Duodenal mucosa (tissue), 2 donors: ENCODE measurements at regions not wholly inside any gene's neighbourhood (a gene's known extent, or its start where the extent isn't known, plus 50 kb on each side); places are given as distances from the start of the nearest gene placed in this dataset.

ENCODE experiments used
- H3K27ac ChIP-seq: one replicate; pipeline ENCODE4 v1.7.0; 2013; ENCODE audit warnings: low read depth, low read length
- H3K27me3 ChIP-seq, 2 donors: one replicate each; pipeline ENCODE4 v1.7.0; 2013; ENCODE audit warnings: low read length in 2 of 2, control low read depth in 1 of 2; ENCODE audit not compliant: insufficient read depth in 2 of 2, control insufficient read depth in 1 of 2
- H3K36me3 ChIP-seq, 2 donors: one replicate each; pipeline ENCODE4 v1.7.0; 2013; ENCODE audit warnings: low read length in 2 of 2, control low read depth in 1 of 2; ENCODE audit not compliant: insufficient read depth in 2 of 2, control insufficient read depth in 1 of 2
- H3K4me1 ChIP-seq, 2 donors: one replicate each; pipeline ENCODE4 v1.7.0; 2013; ENCODE audit warnings: low read length in 2 of 2, control low read depth in 1 of 2; ENCODE audit not compliant: insufficient read depth in 2 of 2, control insufficient read depth in 1 of 2
- H3K4me3 ChIP-seq, 2 donors: one replicate each; pipeline ENCODE4 v1.7.0; 2013; ENCODE audit warnings: low read length in 2 of 2, low read depth in 1 of 2
- H3K9ac ChIP-seq, 2 donors: one replicate each; pipeline ENCODE4 v1.7.0; 2013; ENCODE audit warnings: low read length in 2 of 2, low read depth in 1 of 2
- H3K9me3 ChIP-seq, 2 donors: one replicate each; pipeline ENCODE4 v1.7.0; 2013; ENCODE audit warnings: low read length in 2 of 2, control low read depth in 1 of 2; ENCODE audit not compliant: control insufficient read depth in 1 of 2

- Histone ChIP-seq H3K4me3 (peak overlapping the region; percentile 8 to 9), H3K9ac (no peak overlapping the region), H3K27ac (no peak overlapping the region), H3K27me3 (no peaks in the 10 kb centered on the region), H3K9me3 (no peaks in the 10 kb centered on the region), H3K36me3 (no peaks in the 10 kb centered on the region), H3K4me1 (peaks cover 0 to 14% of the 10 kb centered on the region in 2 donors)
Measured at GRCh38 chr6:45714741-45715507, 300.7 kb downstream of the CLIC5 start.

- Histone ChIP-seq H3K4me3 (peak overlapping the region; percentile 8 to 9), H3K36me3 (no peaks in the 10 kb centered on the region), H3K4me1 (peaks cover 0 to 14% of the 10 kb centered on the region in 2 donors), H3K27me3 (no peaks in the 10 kb centered on the region), H3K9ac (no peak overlapping the region), H3K9me3 (no peaks in the 10 kb centered on the region), H3K27ac (no peak overlapping the region)
Measured at GRCh38 chr6:45714006-45714730, 301.5 kb downstream of the CLIC5 start.
